H1 (cell line): ENCODE measurements at regions not wholly inside any gene's neighbourhood (a gene's known extent, or its start where the extent isn't known, plus 50 kb on each side); places are given as distances from the start of the nearest gene placed in this dataset.

Experiments used
- CTCF ChIA-PET: fragments of 300-600 bp; sonication (Branson Sonifier 250); formaldehyde crosslinking; loops from one replicate; lab custom pipeline; 2021; ENCODE audit not compliant: partially characterized antibody; lab: Charles Lee
- POLR2A ChIA-PET: fragments of 300-600 bp; sonication (Branson Sonifier 250); formaldehyde crosslinking; loops from one replicate; lab custom pipeline; 2021; ENCODE audit warnings: inconsistent platforms; ENCODE audit not compliant: partially characterized antibody; lab: Charles Lee
- DNase-seq, 2 experiments: peaks; one replicate each; pipeline versions ENCODE4 v3.0.0 to v3.0.0-alpha.2; 2010 to 2022; ENCODE audit warnings: low spot score in 2 of 2, low read depth in 1 of 2, mixed read lengths in 1 of 2
- FAIRE-seq: peaks from 2 replicates; lab custom pipeline; 2011; peaks lifted over from hg19 to GRCh38; lab: Jason Lieb, UNC
- H2AFZ ChIP-seq: 2 replicates; pipeline ENCODE4 v1.8.1; 2012; ENCODE audit warnings: low read length, inconsistent platforms
- H2AK5ac ChIP-seq: 2 replicates; pipeline ENCODE4 v1.6.1; 2013; ENCODE audit warnings: low read depth, low read length
- H2BK120ac ChIP-seq: replicated peaks from 2 replicates; pipeline ENCODE3; 2013; ENCODE audit warnings: low read depth, low read length, inconsistent platforms
- H2BK12ac ChIP-seq: 2 replicates; pipeline ENCODE4 v1.6.1; 2013; ENCODE audit warnings: low read depth, low read length
- H2BK15ac ChIP-seq: 2 replicates; pipeline ENCODE4 v1.6.1; 2013; ENCODE audit warnings: low read length
- H2BK20ac ChIP-seq: 2 replicates; pipeline ENCODE4 v1.6.1; 2013; ENCODE audit warnings: low read length
- H2BK5ac ChIP-seq: 2 replicates; pipeline ENCODE4 v1.6.1; 2013; ENCODE audit warnings: low read depth, low read length
- H3K14ac ChIP-seq: 2 replicates; pipeline ENCODE4 v1.6.1; 2013; ENCODE audit warnings: inconsistent platforms; ENCODE audit not compliant: insufficient read length
- H3K18ac ChIP-seq: 2 replicates; pipeline ENCODE4 v1.6.1; 2013; ENCODE audit warnings: low read length; ENCODE audit errors: extremely low read depth
- H3K23ac ChIP-seq: 2 replicates; pipeline ENCODE4 v1.6.1; 2013; ENCODE audit warnings: inconsistent platforms; ENCODE audit not compliant: insufficient read length
- H3K23me2 ChIP-seq: 2 replicates; pipeline ENCODE4 v1.6.1; 2013; ENCODE audit warnings: low read depth, low read length
- H3K27ac ChIP-seq: 2 replicates; pipeline ENCODE4 v1.6.1; 2011; ENCODE audit warnings: low read depth, low read length, inconsistent platforms
- H3K27me3 ChIP-seq, 4 experiments: replicated peaks in 1 of 4; 1 replicate in 1 of 4; 2 replicates in 3 of 4; pipeline versions ENCODE4 v1.6.1 to v1.8.1; 2011 to 2013; ENCODE audit warnings: low read length in 3 of 4, mild to moderate bottlenecking in 3 of 4, inconsistent platforms in 2 of 4, mixed read lengths in 2 of 4, moderate library complexity in 1 of 4; ENCODE audit not compliant: control insufficient read depth in 3 of 4, insufficient read depth in 3 of 4; ENCODE audit errors: extremely low read depth in 1 of 4
- H3K36me3 ChIP-seq, 4 experiments: 2 replicates each; pipeline versions ENCODE4 v1.6.1 to v1.8.1; 2011 to 2013; ENCODE audit warnings: mild to moderate bottlenecking in 4 of 4, low read length in 3 of 4, moderate library complexity in 2 of 4, control low read depth in 1 of 4, inconsistent platforms in 1 of 4; ENCODE audit not compliant: insufficient read depth in 4 of 4, control insufficient read depth in 2 of 4
- H3K4ac ChIP-seq: replicated peaks from 2 replicates; pipeline ENCODE3; 2013; ENCODE audit warnings: low read length, low read depth, mixed read lengths, inconsistent platforms; ENCODE audit not compliant: insufficient read length
- H3K4me1 ChIP-seq, 4 experiments: replicated peaks in 1 of 4; 1 replicate in 1 of 4; 2 replicates in 3 of 4; pipeline versions ENCODE4 v1.6.1 to v1.8.1; 2011 to 2013; ENCODE audit warnings: low read length in 3 of 4, inconsistent platforms in 2 of 4, mixed read lengths in 1 of 4; ENCODE audit not compliant: insufficient read depth in 4 of 4, control insufficient read depth in 3 of 4
- H3K4me2 ChIP-seq, 2 experiments: 2 replicates each; pipeline versions ENCODE4 v1.6.1 to v1.8.1; 2011 to 2013; ENCODE audit warnings: low read depth in 2 of 2, low read length in 2 of 2, control low read depth in 1 of 2, inconsistent platforms in 1 of 2, mild to moderate bottlenecking in 1 of 2; ENCODE audit not compliant: insufficient read depth in 1 of 2
- H3K4me3 ChIP-seq, 4 experiments: fragments of 200-600, 300-600 bp in 1 of 4; sonication (generic), shearing (Covaris generic), sonication (Bioruptor Twin) in 1 of 4; 2 replicates each; pipeline versions ENCODE4 v1.5.1 to v1.8.1; 2011 to 2016; ENCODE audit warnings: low read length in 4 of 4, low read depth in 3 of 4, control low read depth in 2 of 4, inconsistent platforms in 2 of 4, mild to moderate bottlenecking in 2 of 4, mixed read lengths in 1 of 4, moderate library complexity in 1 of 4; ENCODE audit not compliant: insufficient read depth in 2 of 4; ENCODE audit errors: extremely low read depth in 1 of 4
- H3K56ac ChIP-seq: replicated peaks from 2 replicates; pipeline ENCODE3; 2013; ENCODE audit warnings: low read depth, mild to moderate bottlenecking, mixed read lengths, low read length, inconsistent platforms; ENCODE audit not compliant: insufficient read length
- H3K79me1 ChIP-seq: 2 replicates; pipeline ENCODE4 v1.6.1; 2013; ENCODE audit warnings: low read depth, low read length, control low read depth
- H3K79me2 ChIP-seq, 2 experiments: 2 replicates each; pipeline versions ENCODE4 v1.6.1 to v1.8.1; 2012 to 2013; ENCODE audit warnings: low read length in 2 of 2, mild to moderate bottlenecking in 2 of 2, inconsistent platforms in 1 of 2; ENCODE audit not compliant: insufficient read depth in 2 of 2, control insufficient read depth in 1 of 2
- H3K9ac ChIP-seq, 4 experiments: replicated peaks in 1 of 4; 1 replicate in 1 of 4; 2 replicates in 3 of 4; pipeline versions ENCODE4 v1.6.1 to v1.8.1; 2011 to 2013; ENCODE audit warnings: low read depth in 3 of 4, low read length in 3 of 4, control low read depth in 2 of 4, mild to moderate bottlenecking in 2 of 4, moderate library complexity in 2 of 4, inconsistent platforms in 1 of 4; ENCODE audit errors: extremely low read depth in 1 of 4
- H3K9me3 ChIP-seq, 2 experiments: 2 replicates each; pipeline versions ENCODE4 v1.6.1 to v1.8.1; 2012 to 2013; ENCODE audit warnings: mild to moderate bottlenecking in 2 of 2, moderate library complexity in 2 of 2, control low read depth in 1 of 2, inconsistent platforms in 1 of 2, low read depth in 1 of 2, low read length in 1 of 2, mixed read lengths in 1 of 2; ENCODE audit not compliant: insufficient read depth in 2 of 2
- H4K20me1 ChIP-seq, 2 experiments: replicated peaks in 1 of 2; 2 replicates each; pipeline versions ENCODE3 to v1.8.1; 2011 to 2013; ENCODE audit warnings: inconsistent platforms in 2 of 2, low read length in 2 of 2, mild to moderate bottlenecking in 1 of 2; ENCODE audit not compliant: insufficient read depth in 2 of 2, control insufficient read depth in 1 of 2
- H4K5ac ChIP-seq: 2 replicates; pipeline ENCODE4 v1.6.1; 2013; ENCODE audit warnings: low read length, low read depth, mixed read lengths, inconsistent platforms; ENCODE audit not compliant: insufficient read length
- H4K8ac ChIP-seq: 2 replicates; pipeline ENCODE4 v1.8.0; 2013; ENCODE audit warnings: mild to moderate bottlenecking, moderate library complexity, low read length, inconsistent platforms; ENCODE audit not compliant: insufficient read depth; ENCODE audit errors: extremely low read depth
- H4K91ac ChIP-seq: replicated peaks from 2 replicates; pipeline ENCODE3; 2013; ENCODE audit warnings: low read length, mixed read lengths, inconsistent platforms; ENCODE audit not compliant: insufficient read length
- E2F6 ChIP-seq: IDR thresholded peaks from 2 replicates; pipeline ENCODE4 v1.6.1; 2012; ENCODE audit warnings: inconsistent platforms
- NANOG ChIP-seq: IDR thresholded peaks from 2 replicates; pipeline ENCODE4 v1.6.1; 2011; ENCODE audit warnings: low read length, low read depth, mild to moderate bottlenecking, inconsistent platforms; ENCODE audit not compliant: insufficient read depth, poor library complexity, severe bottlenecking
- SIX5 ChIP-seq: IDR thresholded peaks from 2 replicates; pipeline ENCODE4 v1.6.1; 2011; ENCODE audit warnings: mild to moderate bottlenecking, low read depth, low read length
- WGBS, 2 experiments: shearing (Covaris generic) in 1 of 2; methylation state at CpG; one replicate each; pipeline versions ENCODE4 v1.1.6 to v1.1.7; 2013 to 2015; ENCODE audit warnings: low lambda C conversion rate in 2 of 2, mixed read lengths in 2 of 2, inconsistent platforms in 1 of 2, low coverage in 1 of 2, missing lambda C conversion rate in 1 of 2; ENCODE audit not compliant: insufficient replicate concordance in 2 of 2, insufficient coverage in 1 of 2, insufficient read length in 1 of 2; ENCODE audit errors: extremely low coverage in 1 of 2, missing lambda C conversion rate in 1 of 2; 5-methylcytosine and 5-hydroxymethylcytosine counted together

- Histone ChIP-seq H3K27ac (no peak overlapping the region), H3K4me1 (no peaks in the 10 kb centered on the region), H3K23me2 (no peaks in the 10 kb centered on the region), H3K9ac (no peak overlapping the region), H3K56ac (no peak overlapping the region), H3K36me3 (no peaks in the 10 kb centered on the region), H3K23ac (no peak overlapping the region), H4K8ac (no peak overlapping the region), H3K9me3 (0 out of 4 replicates have a peak, but pooled peaks cover 0 to 3% of the 10 kb centered on the region in 2 experiments), H3K4me2 (no peak overlapping the region), H3K4me3 (no peak overlapping the region), H2BK20ac (no peak overlapping the region), H3K14ac (no peak overlapping the region), H3K27me3 (no peaks in the 10 kb centered on the region), H2BK12ac (no peak overlapping the region), H3K18ac (no peak overlapping the region), H4K91ac (no peak overlapping the region), H3K79me1 (no peaks in the 10 kb centered on the region), H2BK5ac (no peak overlapping the region), H2BK15ac (no peak overlapping the region), H3K4ac (no peak overlapping the region), H2AK5ac (no peak overlapping the region), H2AFZ (no peak overlapping the region), H3K79me2 (no peaks in the 10 kb centered on the region), H4K5ac (no peak overlapping the region), H4K20me1 (no peaks in the 10 kb centered on the region), H2BK120ac (no peak overlapping the region)
- ChIA-PET CTCF (interaction anchor here (0.7 kb wide), 1 partner anchor 99 kb away, joined by 3 read pairs; no protein-coding TSS in a partner anchor), POLR2A (no interaction called here)
- WGBS, 2 experiments: 100% methylated on average over 1 of the region's 1 CpG; no CpG with 5 or more reads in 1 of the 2 experiments
- FAIRE-seq: no peak
- no peak for DNase-seq
- no peak for TF ChIP-seq E2F6
- no peak for TF ChIP-seq SIX5
- TF ChIP-seq NANOG: no peak
These were observed 319.0 kb upstream of the NUDT12 start for GRCh38 chr5:103881560-103881959.
